Dermis blood vessel endothelial cell (primary cell): ENCODE measurements at regions not wholly inside any gene's neighbourhood (a gene's known extent, or its start where the extent isn't known, plus 50 kb on each side); places are given as distances from the start of the nearest gene placed in this dataset.

Experiments
- DNase-seq: peaks from one replicate; pipeline ENCODE4 v3.0.0; 2010

DNA sequence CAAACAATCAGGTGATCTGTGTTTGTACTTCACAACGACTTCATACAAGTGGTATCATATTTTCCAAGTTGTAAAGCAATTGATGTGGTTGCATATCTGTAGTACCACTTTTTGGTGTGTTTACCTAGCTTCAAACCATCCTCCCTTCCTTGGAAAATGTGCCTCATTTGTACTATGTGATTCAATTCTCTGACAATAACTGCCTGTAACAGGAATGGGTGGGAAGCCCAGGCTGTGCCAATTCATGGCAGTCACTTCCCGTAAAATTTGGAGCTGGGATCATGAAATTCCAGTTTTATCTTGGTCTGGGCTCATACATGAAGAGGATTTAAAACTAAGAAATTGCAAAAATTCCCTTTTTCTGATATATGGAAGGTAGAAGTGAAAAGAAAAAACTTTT is 250.1 kb downstream of the DIO2 start:
- DNase-seq: no peak

DNA sequence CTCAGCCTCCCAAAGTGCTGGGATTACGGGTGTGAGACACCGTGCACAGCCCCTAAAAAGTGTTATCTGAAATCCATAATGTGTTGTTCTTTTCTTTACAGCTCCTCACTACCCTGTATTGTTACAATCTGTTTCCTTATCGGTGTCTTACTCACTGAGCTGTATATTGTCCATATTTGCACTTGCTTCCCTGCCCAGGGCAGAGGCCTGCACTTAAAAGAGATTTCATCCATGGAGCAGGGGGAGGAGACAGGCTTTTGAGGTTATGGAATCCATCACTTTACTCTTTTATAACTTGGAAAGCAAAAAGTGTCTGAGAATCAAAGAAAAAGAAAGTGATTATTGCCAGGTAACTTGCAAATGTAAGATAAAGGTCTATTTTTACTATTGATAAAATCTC is 251.0 kb downstream of the DIO2 start:
- DNase-seq: no peak

GRCh38 chr14:79951572-79951971 is 259.7 kb downstream of the DIO2 start:
- DNase-seq: no peak

DNA sequence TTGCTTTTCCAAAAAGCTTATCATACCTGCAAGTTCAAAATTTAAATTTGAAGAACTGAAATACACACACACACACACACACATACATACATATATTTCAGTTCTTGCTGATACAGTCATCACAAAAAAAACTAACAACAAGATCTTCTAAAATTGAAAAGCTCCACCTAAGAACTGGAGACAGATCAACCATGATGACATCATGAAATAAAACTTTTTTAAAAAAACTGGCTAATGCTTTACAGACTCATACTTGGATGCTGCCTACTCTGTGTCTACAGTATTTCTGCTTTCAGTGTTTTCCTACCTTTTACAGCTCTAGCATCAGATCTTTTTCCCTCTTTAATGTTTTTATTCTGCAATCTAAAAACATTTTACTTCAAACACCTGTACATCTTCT is 261.4 kb downstream of the DIO2 start:
- DNase-seq: no peak

DNA sequence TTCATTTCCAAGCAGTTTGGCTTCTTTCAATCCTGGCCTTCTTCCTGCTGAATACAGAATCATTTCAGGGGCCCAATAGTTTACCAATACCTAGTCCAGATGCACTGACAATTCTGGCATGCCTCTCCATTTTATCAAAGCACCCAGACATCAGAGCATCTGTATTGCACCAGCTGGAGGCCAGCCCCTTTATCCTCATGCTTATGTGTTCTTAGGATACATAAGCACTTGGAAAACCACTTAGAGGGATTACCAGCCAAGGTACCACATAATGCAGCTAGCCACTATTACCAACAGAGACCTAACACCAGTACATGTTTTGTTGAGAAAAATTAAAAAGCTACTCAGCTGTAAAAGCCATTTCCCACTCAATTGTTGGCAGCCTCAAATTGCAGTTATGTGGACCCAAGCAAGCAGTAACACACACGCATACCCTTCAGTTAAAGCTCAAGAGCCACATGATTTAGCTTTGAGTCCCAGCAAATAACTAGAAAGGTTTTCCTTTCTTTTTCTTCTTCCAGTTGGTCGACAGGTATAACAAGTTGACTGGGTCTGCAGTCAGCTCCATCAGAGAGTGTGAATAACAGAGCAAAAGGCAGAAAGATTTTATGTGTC is 263.8 kb downstream of the DIO2 start:
- DNase-seq: no peak

GRCh38 chr14:79939235-79939634 is 272.1 kb downstream of the DIO2 start:
- DNase-seq: no peak

- no peak for DNase-seq
Observed at GRCh38 chr14:79938185-79938584, 273.1 kb downstream of the DIO2 start.

GRCh38 chr14:79937433-79937832 is 273.9 kb downstream of the DIO2 start:
- DNase-seq: no peak

DNA sequence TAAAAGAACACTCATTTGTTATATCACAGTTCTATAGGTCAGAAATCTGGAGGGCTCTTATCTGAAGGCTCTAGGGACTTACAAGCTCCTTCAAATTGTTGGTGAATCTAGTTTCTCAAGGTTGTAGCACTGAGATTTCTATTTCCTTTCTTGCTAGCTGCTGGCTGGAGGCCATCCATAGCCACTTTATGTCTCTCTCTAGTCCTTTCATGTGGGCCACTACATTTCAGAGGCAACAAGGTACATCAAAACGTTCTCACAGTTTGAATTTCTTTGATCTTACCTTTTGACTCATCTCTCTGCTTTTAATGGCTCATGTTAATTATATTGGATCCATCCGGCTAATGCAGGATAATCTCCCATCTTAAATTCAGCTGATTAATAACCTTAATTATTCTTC is 286.8 kb downstream of the DIO2 start:
- no peak for DNase-seq

- no peak for DNase-seq
Observed at GRCh38 chr14:79920180-79920692, 291.1 kb downstream of the DIO2 start.
